Stimulated activated naive CD8-positive, alpha-beta T cell treated with anti-CD3 and anti-CD28 coated beads, Interleukin-15, amount 100 ng/mL, for 72 hours (primary cell): ENCODE measurements at regions not wholly inside any gene's neighbourhood (a gene's known extent, or its start where the extent isn't known, plus 50 kb on each side); places are given as distances from the start of the nearest gene placed in this dataset.

Experiments used
- ATAC-seq: fragments of 150-1000 bp; cut with Tn5 transposase; 2 replicates; pipeline ENCODE4 v1.10.0; 2021; ENCODE audit warnings: mild to moderate bottlenecking, moderate library complexity
- DNase-seq, 2 donors: peaks; one replicate each; pipeline ENCODE4 v3.0.0; 2021 to 2022
- H3K27ac Mint-ChIP-seq, 2 donors: one replicate each; pipeline ENCODE4 v1.8.0; 2022; ENCODE audit warnings: mild to moderate bottlenecking in 2 of 2, mixed read lengths in 2 of 2, moderate library complexity in 2 of 2
- H3K27me3 Mint-ChIP-seq: one replicate; pipeline ENCODE4 v1.8.0; 2022; ENCODE audit warnings: mixed read lengths
- H3K4me1 Mint-ChIP-seq: one replicate; pipeline ENCODE4 v1.8.0; 2022; ENCODE audit warnings: mild to moderate bottlenecking, mixed read lengths
- H3K4me3 Mint-ChIP-seq, 2 donors: one replicate each; pipeline ENCODE4 v1.8.0; 2022; ENCODE audit warnings: mild to moderate bottlenecking in 2 of 2, mixed read lengths in 2 of 2, moderate library complexity in 1 of 2
- H3K9me3 Mint-ChIP-seq, 2 donors: one replicate each; pipeline ENCODE4 v1.8.0; 2022; ENCODE audit warnings: mixed read lengths in 2 of 2

- Mint-ChIP-seq H3K27ac (no peak overlapping the region), H3K4me3 (no peak overlapping the region), H3K4me1 (no peaks in the 10 kb centered on the region), H3K9me3 (no peaks in the 10 kb centered on the region), H3K27me3 (no peaks in the 10 kb centered on the region)
- ATAC-seq, result no peak
- peak; percentile 5 to 14 for DNase-seq
Measured at GRCh38 chr12:40622246-40622838, 69.9 kb upstream of the CNTN1 start.

- ATAC-seq (no peak), DNase-seq (no peak)
- Mint-ChIP-seq H3K4me1 (no peaks in the 10 kb centered on the region), H3K27ac (no peak overlapping the region), H3K4me3 (no peak overlapping the region), H3K27me3 (no peaks in the 10 kb centered on the region), H3K9me3 (peaks cover 0 to 5% of the 10 kb centered on the region in 2 donors)
Measured at GRCh38 chr12:40632171-40632570, 60.1 kb upstream of the CNTN1 start.

- Mint-ChIP-seq H3K9me3 (peaks cover 0 to 7% of the 10 kb centered on the region in 2 donors), H3K27ac (no peak overlapping the region), H3K4me3 (no peak overlapping the region), H3K4me1 (no peaks in the 10 kb centered on the region), H3K27me3 (no peaks in the 10 kb centered on the region)
- DNase-seq (no peak), ATAC-seq (no peak)
Measured at GRCh38 chr12:40632933-40633332, 59.3 kb upstream of the CNTN1 start.

GRCh38 chr12:40634517-40635131, 57.6 kb upstream of the CNTN1 start:
- H3K4me1 Mint-ChIP-seq, result no peaks in the 10 kb centered on the region
- H3K4me3 Mint-ChIP-seq, result no peak overlapping the region

GRCh38 chr12:40635141-40635731, 57.0 kb upstream of the CNTN1 start:
- DNase-seq, result no peak
- H3K27ac Mint-ChIP-seq, result no peak overlapping the region
- H3K27me3 Mint-ChIP-seq, result no peaks in the 10 kb centered on the region
- H3K4me3 Mint-ChIP-seq, result no peak overlapping the region
- ATAC-seq, result no peak
- peaks cover 9 to 17% of the 10 kb centered on the region in 2 donors for H3K9me3 Mint-ChIP-seq
- H3K4me1 Mint-ChIP-seq, result no peaks in the 10 kb centered on the region

More at GRCh38 chr12:40634517-40635131, 57.6 kb upstream of the CNTN1 start:
- Mint-ChIP-seq H3K27ac (no peak overlapping the region), H3K27me3 (no peaks in the 10 kb centered on the region), H3K9me3 (peaks cover 3 to 11% of the 10 kb centered on the region in 2 donors)
- DNase-seq (no peak), ATAC-seq (no peak)
